ENCODE measurements at regions not wholly inside any gene's neighbourhood (a gene's known extent, or its start where the extent isn't known, plus 50 kb on each side); places are given as distances from the start of the nearest gene placed in this dataset.

DNA sequence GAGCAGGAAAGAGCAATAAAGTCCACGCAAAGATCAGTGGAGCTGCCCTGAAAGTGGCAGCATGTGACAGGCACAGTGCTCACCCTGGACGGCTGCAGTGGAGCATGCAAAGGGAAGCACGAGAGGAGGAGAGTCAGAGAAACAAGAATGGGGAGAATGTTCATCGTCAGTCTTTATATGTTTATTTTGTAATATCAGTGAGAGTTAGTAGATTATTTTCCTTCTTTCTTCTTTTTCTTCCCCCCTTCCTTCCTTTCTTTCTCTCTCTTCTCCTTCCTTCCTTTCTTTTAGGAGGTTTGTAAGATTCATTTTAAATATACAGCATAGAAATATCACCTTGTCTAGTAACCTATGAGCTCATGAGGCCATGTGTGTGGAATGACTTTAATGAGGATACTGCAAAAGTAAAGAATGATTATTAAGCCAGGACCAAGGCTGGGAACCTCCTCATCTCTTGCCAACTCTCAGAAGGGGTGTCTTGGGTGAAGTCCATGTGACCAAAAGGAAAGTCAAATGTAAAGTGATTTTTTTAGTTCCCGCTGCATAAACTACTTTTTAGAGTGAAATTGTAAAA lies 321.1 kb downstream of the AASDHPPT start:
- no peak for TF ChIP-seq CTCF (conservative IDR thresholded peaks at IDR 0.05)
- no peak for TF ChIP-seq ZFX (IDR thresholded peaks at IDR 0.05)
